ENCODE measurements at regions not wholly inside any gene's neighbourhood (a gene's known extent, or its start where the extent isn't known, plus 50 kb on each side); places are given as distances from the start of the nearest gene placed in this dataset.

- H3K4me3 ChIP-seq (ENCODE audit: low read depth, low read length), result no peak overlapping the region
- no peaks in the 10 kb centered on the region for H3K36me3 ChIP-seq
- no peaks in the 10 kb centered on the region for H3K27me3 ChIP-seq
- H3K4me1 ChIP-seq, result no peaks in the 10 kb centered on the region
- H3K9me3 ChIP-seq, result no peaks in the 10 kb centered on the region
- TF ChIP-seq CTCF (IDR thresholded peaks at IDR 0.05; ENCODE audit: low read depth, low read length), result no peak
- no peak for DNase-seq
These were observed 199.8 kb upstream of the FBXL7 start for GRCh38 chr5:15300141-15300540.

GRCh38 chr5:15290953-15291352 lies 209.0 kb upstream of the FBXL7 start:
- no peaks in the 10 kb centered on the region for H3K27me3 ChIP-seq
- peak; percentile 58 for TF ChIP-seq CTCF (IDR thresholded peaks at IDR 0.05; ENCODE audit: low read depth, low read length)
- H3K4me1 ChIP-seq, result no peaks in the 10 kb centered on the region
- no peak overlapping the region for H3K4me3 ChIP-seq (ENCODE audit: low read depth, low read length)
- H3K9me3 ChIP-seq, result no peaks in the 10 kb centered on the region
- no peak for DNase-seq
- H3K36me3 ChIP-seq, result no peaks in the 10 kb centered on the region

- peak; percentile 44 for TF ChIP-seq CTCF (IDR thresholded peaks at IDR 0.05; ENCODE audit: low read depth, low read length)
- no peak overlapping the region for H3K4me3 ChIP-seq (ENCODE audit: low read depth, low read length)
- no peak for DNase-seq
- H3K9me3 ChIP-seq, result no peaks in the 10 kb centered on the region
- peaks cover 5% of the 10 kb centered on the region; the same call in 1 of the 2 replicates for H3K27me3 ChIP-seq
- H3K4me1 ChIP-seq, result no peaks in the 10 kb centered on the region
- H3K36me3 ChIP-seq, result no peaks in the 10 kb centered on the region
These were observed 213.3 kb upstream of the FBXL7 start for GRCh38 chr5:15286650-15287049.

GRCh38 chr5:15285901-15286583 lies 213.9 kb upstream of the FBXL7 start:
- H3K9me3 ChIP-seq, result no peaks in the 10 kb centered on the region
- H3K36me3 ChIP-seq, result no peaks in the 10 kb centered on the region
- DNase-seq, result no peak
- H3K4me1 ChIP-seq, result no peaks in the 10 kb centered on the region
- H3K27me3 ChIP-seq, result peaks cover 5% of the 10 kb centered on the region; the same call in 1 of the 2 replicates
- H3K4me3 ChIP-seq (ENCODE audit: low read depth, low read length), result no peak overlapping the region
- no peak for TF ChIP-seq CTCF (IDR thresholded peaks at IDR 0.05; ENCODE audit: low read depth, low read length)

GRCh38 chr5:15284706-15285105 lies 215.3 kb upstream of the FBXL7 start:
- peaks cover 5% of the 10 kb centered on the region; the same call in 1 of the 2 replicates for H3K27me3 ChIP-seq
- H3K36me3 ChIP-seq, result no peaks in the 10 kb centered on the region
- H3K9me3 ChIP-seq, result no peaks in the 10 kb centered on the region
- no peaks in the 10 kb centered on the region for H3K4me1 ChIP-seq
- no peak overlapping the region for H3K4me3 ChIP-seq (ENCODE audit: low read depth, low read length)
- TF ChIP-seq CTCF (IDR thresholded peaks at IDR 0.05; ENCODE audit: low read depth, low read length), result no peak
- no peak for DNase-seq

- Histone ChIP-seq H3K9me3 (no peaks in the 10 kb centered on the region), H3K4me1 (no peaks in the 10 kb centered on the region), H3K27me3 (peaks cover 5% of the 10 kb centered on the region; the same call in 1 of the 2 replicates), H3K36me3 (no peaks in the 10 kb centered on the region), H3K4me3 (ENCODE audit: low read depth, low read length) (no peak overlapping the region)
- no peak for DNase-seq
- no peak for TF ChIP-seq CTCF (IDR thresholded peaks at IDR 0.05; ENCODE audit: low read depth, low read length)
These were observed 216.9 kb upstream of the FBXL7 start for GRCh38 chr5:15283076-15283475.

All from BE2C (cell line).